HEK293 (cell line): ENCODE measurements at regions not wholly inside any gene's neighbourhood (a gene's known extent, or its start where the extent isn't known, plus 50 kb on each side); places are given as distances from the start of the nearest gene placed in this dataset.

Source experiments
- CTCF ChIA-PET: fragments of 350-600 bp; formaldehyde crosslinking; extraction: SDS; loops from one replicate; lab custom pipeline; 2021; ENCODE audit warnings: antibody characterized with exemption; lab: Yijun Ruan, JAX
- POLR2A ChIA-PET: fragments of 300-600 bp; formaldehyde crosslinking; extraction: SDS; loops from one replicate; lab custom pipeline; 2020; ENCODE audit warnings: antibody characterized with exemption, inconsistent platforms; lab: Yijun Ruan, JAX
- H3K27ac ChIP-seq: fragments of 200-500 bp; sonication (Bioruptor generic); 2 replicates; pipeline ENCODE4 v1.5.1; 2014; ENCODE audit warnings: low read depth, low read length, control low read depth, inconsistent platforms; ENCODE audit errors: extremely low read depth
- H3K36me3 ChIP-seq, 2 experiments: fragments of 200-500 bp in 1 of 2; sonication (Bioruptor generic) in 1 of 2; 1 replicate in 1 of 2; 2 replicates in 1 of 2; pipeline ENCODE4 v1.5.1; 2014 to 2017; ENCODE audit warnings: inconsistent platforms in 2 of 2, low read length in 2 of 2; ENCODE audit not compliant: control insufficient read depth in 2 of 2, insufficient read depth in 1 of 2
- H3K4me1 ChIP-seq: fragments of 200-500 bp; sonication (Bioruptor generic); 2 replicates; pipeline ENCODE4 v1.5.1; 2014; ENCODE audit warnings: mild to moderate bottlenecking, low read length, inconsistent platforms; ENCODE audit not compliant: control insufficient read depth, insufficient read depth
- H3K4me3 ChIP-seq: 2 replicates; pipeline ENCODE4 v1.5.1; 2011; ENCODE audit warnings: low read depth, mild to moderate bottlenecking, control low read depth, low read length, moderate library complexity
- H3K9me3 ChIP-seq: fragments of 200-500 bp; sonication (Bioruptor generic); 2 replicates; pipeline ENCODE4 v1.5.1; 2014; ENCODE audit warnings: low read depth, low read length, inconsistent platforms; ENCODE audit not compliant: control insufficient read depth, insufficient read depth
- GLI2 ChIP-seq: fragments of 450-650 bp; formaldehyde crosslinking; IDR thresholded peaks from 2 replicates; pipeline ENCODE4; 2017; ENCODE audit warnings: missing biosample characterization, missing genetic modification characterization, low read depth, borderline replicate concordance
- GLIS1 ChIP-seq: fragments of 450-650 bp; formaldehyde crosslinking; IDR thresholded peaks from 2 replicates; pipeline ENCODE4 v1.5.1; 2016; ENCODE audit warnings: missing biosample characterization, missing genetic modification characterization
- HOXC10 ChIP-seq: sonication (generic); formaldehyde crosslinking; IDR thresholded peaks from 2 replicates; pipeline ENCODE4 v1.8.1; 2023; ENCODE audit warnings: mild to moderate bottlenecking, missing genetic modification reagents
- MEIS1 ChIP-seq: sonication (generic); formaldehyde crosslinking; IDR thresholded peaks from 2 replicates; pipeline ENCODE4 v1.8.1; 2022; ENCODE audit warnings: missing genetic modification reagents, mild to moderate bottlenecking, borderline replicate concordance
- PRDM4 ChIP-seq: fragments of 450-650 bp; formaldehyde crosslinking; IDR thresholded peaks from 2 replicates; pipeline ENCODE4 v1.5.1; 2017; ENCODE audit warnings: missing biosample characterization, missing genetic modification characterization
- SALL2 ChIP-seq: fragments of 450-650 bp; formaldehyde crosslinking; IDR thresholded peaks from 2 replicates; pipeline ENCODE4 v1.5.0; 2017; ENCODE audit warnings: missing biosample characterization, mild to moderate bottlenecking, missing genetic modification characterization, borderline replicate concordance
- SP3 ChIP-seq: fragments of 450-650 bp; formaldehyde crosslinking; IDR thresholded peaks from 2 replicates; pipeline ENCODE4 v1.5.1; 2016; ENCODE audit warnings: missing biosample characterization, missing genetic modification characterization
- ZFHX2 ChIP-seq: fragments of 450-650 bp; formaldehyde crosslinking; conservative IDR thresholded peaks from 2 replicates; pipeline ENCODE4 v1.5.1; 2016; ENCODE audit warnings: missing biosample characterization, missing genetic modification characterization
- ZNF138 ChIP-seq: fragments of 450-650 bp; formaldehyde crosslinking; IDR thresholded peaks from 2 replicates; pipeline ENCODE4 v1.5.1; 2016; ENCODE audit warnings: missing biosample characterization, missing genetic modification characterization, borderline replicate concordance
- ZNF16 ChIP-seq: fragments of 450-650 bp; formaldehyde crosslinking; IDR thresholded peaks from 2 replicates; pipeline ENCODE4 v1.5.1; 2016; ENCODE audit warnings: low read depth, missing biosample characterization, missing genetic modification characterization
- ZNF169 ChIP-seq: fragments of 450-650 bp; formaldehyde crosslinking; IDR thresholded peaks from 2 replicates; pipeline ENCODE4 v1.5.1; 2016; ENCODE audit warnings: missing biosample characterization, missing genetic modification characterization
- ZNF174 ChIP-seq: fragments of 450-650 bp; formaldehyde crosslinking; IDR thresholded peaks from 2 replicates; pipeline ENCODE4 v1.5.0; 2017; ENCODE audit warnings: missing biosample characterization, mild to moderate bottlenecking, missing genetic modification characterization
- ZNF2 ChIP-seq: fragments of 450-650 bp; formaldehyde crosslinking; IDR thresholded peaks from 2 replicates; pipeline ENCODE4 v1.5.1; 2016; ENCODE audit warnings: missing biosample characterization, missing genetic modification characterization
- ZNF221 ChIP-seq: fragments of 450-650 bp; formaldehyde crosslinking; IDR thresholded peaks from 2 replicates; pipeline ENCODE4 v1.5.1; 2017; ENCODE audit warnings: missing biosample characterization, missing genetic modification characterization, borderline replicate concordance
- ZNF266 ChIP-seq: fragments of 450-650 bp; formaldehyde crosslinking; IDR thresholded peaks from 2 replicates; pipeline ENCODE4 v1.5.1; 2016; ENCODE audit warnings: missing biosample characterization, missing genetic modification characterization, low read depth
- ZNF335 ChIP-seq: fragments of 450-650 bp; formaldehyde crosslinking; conservative IDR thresholded peaks from 2 replicates; pipeline ENCODE4 v1.5.1; 2016; ENCODE audit warnings: missing biosample characterization, missing genetic modification characterization
- ZNF391 ChIP-seq: fragments of 450-650 bp; formaldehyde crosslinking; IDR thresholded peaks from 2 replicates; pipeline ENCODE4 v1.5.1; 2016; ENCODE audit warnings: low read depth, missing biosample characterization, missing genetic modification characterization, borderline replicate concordance
- ZNF529 ChIP-seq: fragments of 450-650 bp; formaldehyde crosslinking; IDR thresholded peaks from 2 replicates; pipeline ENCODE4 v1.5.1; 2017; ENCODE audit warnings: missing genetic modification characterization, missing biosample characterization; ENCODE audit not compliant: insufficient replicate concordance
- ZNF530 ChIP-seq: fragments of 450-650 bp; formaldehyde crosslinking; IDR thresholded peaks from 2 replicates; pipeline ENCODE4 v1.5.1; 2016; ENCODE audit warnings: low read depth, missing biosample characterization, missing genetic modification characterization
- ZNF561 ChIP-seq: fragments of 450-650 bp; IDR thresholded peaks from 2 replicates; pipeline ENCODE4 v1.5.1; 2018; ENCODE audit warnings: missing biosample characterization, missing genetic modification characterization, borderline replicate concordance
- ZNF571 ChIP-seq: fragments of 450-650 bp; formaldehyde crosslinking; IDR thresholded peaks from 2 replicates; pipeline ENCODE4 v1.5.0; 2017; ENCODE audit warnings: missing biosample characterization, missing genetic modification characterization
- ZNF623 ChIP-seq: fragments of 450-650 bp; formaldehyde crosslinking; IDR thresholded peaks from 2 replicates; pipeline ENCODE4 v1.5.1; 2016; ENCODE audit warnings: missing biosample characterization, missing genetic modification characterization
- ZNF658 ChIP-seq: fragments of 450-650 bp; formaldehyde crosslinking; IDR thresholded peaks from 2 replicates; pipeline ENCODE4; 2016; ENCODE audit warnings: missing biosample characterization, missing genetic modification characterization
- ZNF707 ChIP-seq: fragments of 450-650 bp; formaldehyde crosslinking; IDR thresholded peaks from 2 replicates; pipeline ENCODE4 v1.5.1; 2016; ENCODE audit warnings: missing biosample characterization, missing genetic modification characterization
- ZNF785 ChIP-seq: fragments of 450-650 bp; formaldehyde crosslinking; IDR thresholded peaks from 2 replicates; pipeline ENCODE4 v1.5.1; 2016; ENCODE audit warnings: missing biosample characterization, missing genetic modification characterization
- ZNF837 ChIP-seq: fragments of 450-650 bp; formaldehyde crosslinking; IDR thresholded peaks from 2 replicates; pipeline ENCODE4 v1.5.1; 2016; ENCODE audit warnings: missing biosample characterization, missing genetic modification characterization
- TF ChIP-seq, protein P1 (sequence below): fragments of 450-650 bp; formaldehyde crosslinking; IDR thresholded peaks from 2 replicates; pipeline ENCODE4 v1.5.1; 2016; ENCODE audit warnings: missing biosample characterization, missing genetic modification characterization

DNA sequence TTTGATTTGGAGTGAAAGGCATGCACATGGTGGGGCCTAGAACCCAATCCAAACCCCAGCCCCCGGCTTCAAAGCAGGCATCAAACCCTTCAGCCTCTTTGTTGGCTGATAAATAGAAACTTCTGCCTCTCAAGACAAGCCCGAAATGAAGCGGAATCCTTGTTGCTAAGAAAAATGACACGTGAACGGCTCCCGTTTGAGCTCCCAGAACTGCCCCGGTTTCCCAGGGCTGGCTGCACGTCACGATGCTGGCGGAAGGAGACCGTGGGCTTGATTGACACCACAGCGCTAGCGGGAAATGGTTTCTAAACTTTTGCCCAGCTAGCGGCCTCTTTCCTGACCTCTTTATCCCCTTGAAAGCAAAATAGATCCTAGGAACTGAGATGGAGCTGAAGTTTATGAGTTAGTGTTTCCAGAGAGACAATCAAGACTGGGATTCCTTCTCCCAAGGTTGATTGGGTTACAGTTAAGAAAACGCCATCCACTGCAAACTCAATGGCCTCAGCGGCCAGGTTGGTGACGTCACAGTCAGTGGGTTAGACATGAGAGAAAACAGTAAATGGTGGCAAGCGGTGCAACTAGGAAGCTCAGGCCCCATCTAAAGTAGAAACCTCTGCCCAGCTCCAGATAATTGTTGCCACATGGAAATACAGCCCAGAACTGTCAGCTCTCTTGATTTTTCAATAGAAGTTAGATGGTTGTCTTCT is 117.0 kb downstream of the ANKRD60 start:
- H3K36me3 ChIP-seq = no peaks in the 10 kb centered on the region
- H3K4me3 ChIP-seq = no peak overlapping the region
- TF ChIP-seq ZFHX2 (tag by site-specific recombination) (no peak), HOXC10 (CRISPR knock-in tag) (no peak), ZNF16 (tag by site-specific recombination) (no peak), ZNF707 (no peak)
- ChIA-PET POLR2A (no interaction called here), CTCF (interaction anchor here (0.6 kb wide), 2 partner anchors 16 to 460 kb away, joined by 3 read pairs; no protein-coding TSS in a partner anchor)
- no peaks in the 10 kb centered on the region for H3K9me3 ChIP-seq
- no peak overlapping the region for H3K27ac ChIP-seq
- no peaks in the 10 kb centered on the region for H3K4me1 ChIP-seq

DNA sequence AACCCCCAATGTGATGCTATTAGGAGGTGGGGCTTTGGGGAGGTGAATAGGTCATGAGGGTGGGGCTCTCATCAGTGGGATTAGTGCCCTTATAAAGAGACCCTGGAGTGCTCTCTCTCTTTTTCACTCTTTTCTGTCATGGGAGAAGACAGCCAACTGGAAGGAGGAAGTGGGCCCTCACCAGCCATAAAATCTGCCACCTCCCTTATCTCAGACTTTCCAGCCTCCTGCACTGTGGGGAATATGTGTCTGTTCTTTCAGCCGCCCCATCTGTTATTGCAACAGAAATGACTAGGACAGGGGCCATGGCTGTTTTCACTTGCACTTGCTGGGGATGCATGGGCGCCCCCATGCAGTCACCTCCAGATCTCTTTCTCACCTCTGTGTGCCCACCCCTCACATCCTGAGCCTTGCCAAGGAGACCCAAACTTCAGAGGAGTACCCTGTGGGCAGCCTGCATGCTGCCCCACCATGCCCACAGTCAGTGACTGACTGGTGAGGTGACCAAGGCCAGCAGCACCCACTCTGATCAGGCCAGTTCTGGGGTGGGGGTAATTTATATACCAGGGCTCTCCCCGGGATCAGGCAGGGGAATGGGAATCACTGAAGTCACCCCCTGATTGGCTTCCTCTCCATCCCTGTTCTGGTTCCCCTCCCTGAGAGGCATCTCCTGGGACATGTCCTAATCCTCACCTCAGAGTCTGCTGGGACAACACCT is 118.4 kb downstream of the ANKRD60 start:
- no peak overlapping the region for H3K4me3 ChIP-seq
- CTCF ChIA-PET = interaction anchor here (0.9 kb wide), 1 partner anchor 23 kb away, joined by 3 read pairs; no protein-coding TSS in a partner anchor
- POLR2A ChIA-PET = no interaction called here
- TF ChIP-seq ZNF561 (tag by site-specific recombination) (no peak), ZNF529 (tag by site-specific recombination) (no peak), ZNF221 (tag by site-specific recombination) (no peak), ZNF266 (no peak), ZNF169 (no peak), ZNF707 (no peak), ZNF530 (tag by site-specific recombination) (no peak), ZNF138 (tag by site-specific recombination) (no peak), PRDM4 (tag by site-specific recombination) (no peak)
- TF ChIP-seq, all 188 proteins: peak for 0
- H3K27ac ChIP-seq = no peak overlapping the region
- no peaks in the 10 kb centered on the region for H3K9me3 ChIP-seq
- H3K36me3 ChIP-seq = no peaks in the 10 kb centered on the region
- H3K4me1 ChIP-seq = no peaks in the 10 kb centered on the region

GRCh38 chr20:58109126-58109880 is 119.2 kb downstream of the ANKRD60 start:
- Histone ChIP-seq H3K27ac (no peak overlapping the region), H3K4me1 (no peaks in the 10 kb centered on the region), H3K9me3 (no peaks in the 10 kb centered on the region), H3K36me3 (no peaks in the 10 kb centered on the region), H3K4me3 (no peak overlapping the region)
- ChIA-PET CTCF (interaction anchor here (0.6 to 0.9 kb wide), 2 partner anchors 22 to 258 kb away, joined by 3 read pairs; no protein-coding TSS in a partner anchor), POLR2A (no interaction called here)
- no peak for TF ChIP-seq GLI2 (tag by site-specific recombination)
- no peak for TF ChIP-seq ZNF658 (tag by site-specific recombination)
- TF ChIP-seq ZNF391 (tag by site-specific recombination) = no peak
- TF ChIP-seq ZNF335 = no peak
- TF ChIP-seq SP3 (tag by site-specific recombination) = no peak
- no peak for TF ChIP-seq ZNF785 (tag by site-specific recombination)
- TF ChIP-seq MEIS1 (CRISPR knock-in tag) = no peak
- no peak for TF ChIP-seq ZNF2 (tag by site-specific recombination)
- no peak for TF ChIP-seq ZNF174 (tag by site-specific recombination)
- TF ChIP-seq ZNF623 (tag by site-specific recombination) = no peak
- no peak for TF ChIP-seq SALL2 (tag by site-specific recombination)
- TF ChIP-seq, protein P1, sequence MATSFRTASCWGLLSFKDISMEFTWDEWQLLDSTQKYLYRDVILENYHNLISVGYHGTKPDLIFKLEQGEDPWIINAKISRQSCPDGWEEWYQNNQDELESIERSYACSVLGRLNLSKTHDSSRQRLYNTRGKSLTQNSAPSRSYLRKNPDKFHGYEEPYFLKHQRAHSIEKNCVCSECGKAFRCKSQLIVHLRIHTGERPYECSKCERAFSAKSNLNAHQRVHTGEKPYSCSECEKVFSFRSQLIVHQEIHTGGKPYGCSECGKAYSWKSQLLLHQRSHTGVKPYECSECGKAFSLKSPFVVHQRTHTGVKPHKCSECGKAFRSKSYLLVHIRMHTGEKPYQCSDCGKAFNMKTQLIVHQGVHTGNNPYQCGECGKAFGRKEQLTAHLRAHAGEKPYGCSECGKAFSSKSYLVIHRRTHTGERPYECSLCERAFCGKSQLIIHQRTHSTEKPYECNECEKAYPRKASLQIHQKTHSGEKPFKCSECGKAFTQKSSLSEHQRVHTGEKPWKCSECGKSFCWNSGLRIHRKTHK (tag by site-specific recombination) = no peak
- no peak for TF ChIP-seq ZNF837 (tag by site-specific recombination)
- no peak for TF ChIP-seq GLIS1 (tag by site-specific recombination)
- no peak for TF ChIP-seq ZNF571 (tag by site-specific recombination)
